ENCODE measurements at regions not wholly inside any gene's neighbourhood (a gene's known extent, or its start where the extent isn't known, plus 50 kb on each side); places are given as distances from the start of the nearest gene placed in this dataset.

DNA sequence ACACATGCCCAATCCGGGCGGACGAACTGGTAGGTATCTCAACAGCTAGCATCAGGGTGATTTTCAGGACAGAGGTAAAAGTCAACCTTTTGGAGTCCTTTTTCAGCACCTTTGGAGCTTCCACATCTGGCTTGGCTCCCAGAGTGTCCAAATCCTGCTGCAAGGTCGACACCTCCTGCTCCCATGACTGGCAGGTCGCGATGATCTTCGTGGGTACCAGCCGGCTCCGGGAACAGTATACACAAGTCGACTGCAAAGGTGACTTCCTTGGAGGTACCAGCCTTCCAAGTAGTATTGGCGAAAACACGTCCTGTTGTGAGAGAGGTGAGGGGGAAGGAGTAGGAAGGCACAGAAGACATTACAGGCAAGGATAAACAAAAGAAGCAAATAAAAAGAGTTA lies 672.7 kb downstream of the TMEM121 start:
- no peak for ATAC-seq
- TF ChIP-seq ZNF565 (CRISPR knock-in tag; conservative IDR thresholded peaks at IDR 0.05; ENCODE audit: low read depth) = no peak
- no peak for TF ChIP-seq ZC3H10 (CRISPR knock-in tag; IDR thresholded peaks at IDR 0.05)
- TF ChIP-seq CSRNP3 (CRISPR knock-in tag; IDR thresholded peaks at IDR 0.05) = no peak
- TF ChIP-seq TOX (CRISPR knock-in tag; IDR thresholded peaks at IDR 0.05; ENCODE audit: borderline replicate concordance) = no peak
- TF ChIP-seq GLIS3 (CRISPR knock-in tag; IDR thresholded peaks at IDR 0.05) = no peak
- no peak for TF ChIP-seq PPARA (CRISPR knock-in tag; IDR thresholded peaks at IDR 0.05; ENCODE audit: borderline replicate concordance)
- TF ChIP-seq CREB5 (CRISPR knock-in tag; IDR thresholded peaks at IDR 0.05; ENCODE audit: low read depth) = no peak
- no peak for TF ChIP-seq ISL1 (CRISPR knock-in tag; IDR thresholded peaks at IDR 0.05)
- TF ChIP-seq RARB (CRISPR knock-in tag; IDR thresholded peaks at IDR 0.05) = no peak
- no peak for TF ChIP-seq ZNF70 (CRISPR knock-in tag; IDR thresholded peaks at IDR 0.05)
- TF ChIP-seq ZNF8 (CRISPR knock-in tag; IDR thresholded peaks at IDR 0.05) = no peak
- TF ChIP-seq ZFP3 (CRISPR knock-in tag; IDR thresholded peaks at IDR 0.05) = no peak
- TF ChIP-seq ESRRG (CRISPR knock-in tag; IDR thresholded peaks at IDR 0.05) = no peak

DNA sequence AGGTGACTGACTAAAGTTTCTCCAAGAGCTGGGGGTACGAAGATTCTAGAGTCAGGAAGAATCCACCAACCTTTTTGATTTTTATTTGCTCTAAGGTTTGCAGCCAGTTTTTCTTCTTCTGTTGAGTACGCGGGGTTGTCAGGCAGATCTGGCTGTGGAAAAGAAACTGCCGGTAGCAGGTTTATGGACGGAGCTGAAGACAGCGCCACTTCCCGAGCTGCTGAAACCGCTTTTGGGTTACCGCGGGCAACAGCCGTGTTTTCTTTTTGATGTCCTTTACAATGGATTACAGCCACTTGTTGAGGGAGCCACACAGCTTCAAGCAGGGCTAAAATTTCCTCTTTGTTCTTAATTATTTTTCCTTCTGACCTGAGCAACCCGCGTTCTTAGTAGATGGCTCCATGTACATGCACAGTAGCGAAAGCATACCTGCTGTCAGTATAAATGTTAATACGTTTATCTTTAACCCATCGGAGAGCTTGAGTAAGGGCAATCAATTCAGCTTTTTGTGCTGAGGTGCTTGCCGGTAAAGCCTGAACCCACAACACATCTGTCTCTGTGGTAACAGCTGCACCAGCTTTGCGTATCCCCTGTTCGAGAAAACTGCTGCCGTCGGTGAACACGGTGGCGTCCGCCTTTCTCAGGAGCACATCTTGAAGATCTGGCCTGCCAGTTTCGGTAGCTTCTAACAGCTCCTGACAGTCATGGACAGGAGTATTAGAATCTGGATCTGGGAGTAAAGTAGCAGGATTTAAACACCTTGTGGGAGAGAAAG lies 674.3 kb downstream of the TMEM121 start:
- ATAC-seq = 0 out of 3 replicates have a peak, but pooled peaks have one; percentile 25
- TF ChIP-seq ZFP3 (CRISPR knock-in tag; IDR thresholded peaks at IDR 0.05) = no peak

- no peak for TF ChIP-seq TSHZ2 (CRISPR knock-in tag; IDR thresholded peaks at IDR 0.05)
- no peak for TF ChIP-seq PPARA (CRISPR knock-in tag; IDR thresholded peaks at IDR 0.05; ENCODE audit: borderline replicate concordance)
- TF ChIP-seq TOX (CRISPR knock-in tag; IDR thresholded peaks at IDR 0.05; ENCODE audit: borderline replicate concordance) = no peak
- no peak for TF ChIP-seq POU6F1 (CRISPR knock-in tag; IDR thresholded peaks at IDR 0.05; ENCODE audit: borderline replicate concordance, low read depth)
- no peak for ATAC-seq
Observed at GRCh38 chr14:106201376-106201775, 675.0 kb downstream of the TMEM121 start.

- no peak for ATAC-seq
- no peak for TF ChIP-seq PATZ1 (CRISPR knock-in tag; IDR thresholded peaks at IDR 0.05; ENCODE audit: borderline replicate concordance)
- TF ChIP-seq ARNTL (CRISPR knock-in tag; IDR thresholded peaks at IDR 0.05; ENCODE audit: borderline replicate concordance, low read depth) = no peak
- TF ChIP-seq ESRRG (CRISPR knock-in tag; IDR thresholded peaks at IDR 0.05) = no peak
- TF ChIP-seq ZNF8 (CRISPR knock-in tag; IDR thresholded peaks at IDR 0.05) = no peak
- TF ChIP-seq POU6F1 (CRISPR knock-in tag; IDR thresholded peaks at IDR 0.05; ENCODE audit: borderline replicate concordance, low read depth) = no peak
- TF ChIP-seq TCF4 (CRISPR knock-in tag; IDR thresholded peaks at IDR 0.05; ENCODE audit: borderline replicate concordance) = no peak
- TF ChIP-seq BACH2 (CRISPR knock-in tag; IDR thresholded peaks at IDR 0.05; ENCODE audit: borderline replicate concordance) = no peak
- TF ChIP-seq ZNF565 (CRISPR knock-in tag; conservative IDR thresholded peaks at IDR 0.05; ENCODE audit: low read depth) = no peak
- no peak for TF ChIP-seq CREB5 (CRISPR knock-in tag; IDR thresholded peaks at IDR 0.05; ENCODE audit: low read depth)
- TF ChIP-seq TOX (CRISPR knock-in tag; IDR thresholded peaks at IDR 0.05; ENCODE audit: borderline replicate concordance) = no peak
Observed at GRCh38 chr14:106203438-106203837, 677.1 kb downstream of the TMEM121 start.
